MM.1S (cell line): ENCODE measurements at regions not wholly inside any gene's neighbourhood (a gene's known extent, or its start where the extent isn't known, plus 50 kb on each side); places are given as distances from the start of the nearest gene placed in this dataset.

Source experiments
- DNase-seq: peaks from one replicate; pipeline ENCODE4 v3.0.0-alpha.2; 2015
- H2AFZ ChIP-seq: fragments of 300-600 bp; sonication (generic); 2 replicates; pipeline ENCODE4 v1.6.0; 2016; ENCODE audit warnings: antibody characterized with exemption, low read length
- H3F3A ChIP-seq: fragments of 300-600 bp; sonication (generic); 2 replicates; pipeline ENCODE4 v1.6.1; 2016; ENCODE audit warnings: mild to moderate bottlenecking, antibody characterized with exemption, low read length, moderate library complexity, mixed read lengths; ENCODE audit not compliant: insufficient read depth
- H3K27ac ChIP-seq: fragments of 300-600 bp; sonication (generic); 2 replicates; pipeline ENCODE4 v1.5.1; 2016; ENCODE audit warnings: mild to moderate bottlenecking, low read length
- H3K27me3 ChIP-seq: fragments of 300-600 bp; sonication (generic); replicated peaks from 2 replicates; pipeline ENCODE4 v1.6.0; 2016; ENCODE audit warnings: low read length; ENCODE audit not compliant: insufficient read depth
- H3K36me3 ChIP-seq: fragments of 300-600 bp; sonication (generic); replicated peaks from 2 replicates; pipeline ENCODE4 v1.6.1; 2016; ENCODE audit warnings: mild to moderate bottlenecking, low read length, mixed read lengths; ENCODE audit not compliant: insufficient read depth
- H3K4me1 ChIP-seq: fragments of 300-600 bp; sonication (generic); 2 replicates; pipeline ENCODE4 v1.6.1; 2016; ENCODE audit warnings: low read length, mixed read lengths
- H3K4me2 ChIP-seq: fragments of 300-600 bp; sonication (generic); 2 replicates; pipeline ENCODE4 v1.6.0; 2016; ENCODE audit warnings: low read depth, low read length
- H3K4me3 ChIP-seq: fragments of 300-600 bp; sonication (generic); 2 replicates; pipeline ENCODE4 v1.5.1; 2016; ENCODE audit warnings: low read length, mixed read lengths
- H3K79me2 ChIP-seq: fragments of 300-600 bp; sonication (generic); 2 replicates; pipeline ENCODE4 v1.6.1; 2016; ENCODE audit warnings: mixed run types, low read length, mixed read lengths
- H3K9ac ChIP-seq: fragments of 300-600 bp; sonication (generic); 2 replicates; pipeline ENCODE4 v1.6.1; 2016; ENCODE audit warnings: low read length, mixed read lengths
- H3K9me2 ChIP-seq: fragments of 300-600 bp; sonication (generic); replicated peaks from 2 replicates; pipeline ENCODE4 v1.6.1; 2016; ENCODE audit warnings: mild to moderate bottlenecking, low read length, mixed read lengths; ENCODE audit not compliant: insufficient read depth
- H3K9me3 ChIP-seq: fragments of 300-600 bp; sonication (generic); replicated peaks from 2 replicates; pipeline ENCODE4 v1.6.1; 2016; ENCODE audit warnings: mild to moderate bottlenecking, low read length, mixed read lengths; ENCODE audit not compliant: insufficient read depth
- H4K20me1 ChIP-seq: fragments of 300-600 bp; sonication (generic); 2 replicates; pipeline ENCODE4 v1.6.1; 2016; ENCODE audit warnings: mild to moderate bottlenecking, low read length, moderate library complexity, mixed read lengths; ENCODE audit not compliant: insufficient read depth
- CTCF ChIP-seq: fragments of 300-600 bp; sonication (generic); IDR thresholded peaks from 2 replicates; pipeline ENCODE4 v1.5.1; 2016; ENCODE audit warnings: antibody characterized with exemption, low read length, mixed read lengths
- EZH2 ChIP-seq: fragments of 300-600 bp; sonication (generic); optimal IDR thresholded peaks from 2 replicates; pipeline ENCODE3; 2017; ENCODE audit warnings: low read depth, mild to moderate bottlenecking, antibody characterized with exemption, low read length, mixed read lengths
- EZH2phosphoT487 ChIP-seq: fragments of 300-600 bp; sonication (generic); IDR thresholded peaks from 2 replicates; pipeline ENCODE4 v1.6.1; 2018; ENCODE audit warnings: antibody characterized with exemption, low read length

GRCh38 chr1:82703951-82704350, 903.2 kb downstream of the ADGRL2 start:
- no peak for DNase-seq
- TF ChIP-seq CTCF (no peak), EZH2 (no peak), EZH2phosphoT487 (no peak)
- no peak overlapping the region for H3K4me2 ChIP-seq
- no peaks in the 10 kb centered on the region for H3F3A ChIP-seq
- H3K9me3 ChIP-seq, result no peaks in the 10 kb centered on the region
- no peak overlapping the region for H3K9ac ChIP-seq
- no peaks in the 10 kb centered on the region for H4K20me1 ChIP-seq
- no peak overlapping the region for H3K27ac ChIP-seq
- no peak overlapping the region for H2AFZ ChIP-seq
- H3K27me3 ChIP-seq, result no peaks in the 10 kb centered on the region
- no peaks in the 10 kb centered on the region for H3K4me1 ChIP-seq
- no peaks in the 10 kb centered on the region for H3K36me3 ChIP-seq
- H3K79me2 ChIP-seq, result no peaks in the 10 kb centered on the region
- no peak overlapping the region for H3K4me3 ChIP-seq
- H3K9me2 ChIP-seq, result no peaks in the 10 kb centered on the region

GRCh38 chr1:82700476-82700875, 899.7 kb downstream of the ADGRL2 start:
- no peak overlapping the region for H3K27ac ChIP-seq
- no peaks in the 10 kb centered on the region for H4K20me1 ChIP-seq
- H3F3A ChIP-seq, result no peaks in the 10 kb centered on the region
- no peaks in the 10 kb centered on the region for H3K9me3 ChIP-seq
- TF ChIP-seq EZH2 (no peak), EZH2phosphoT487 (no peak), CTCF (no peak)
- H3K4me1 ChIP-seq, result no peaks in the 10 kb centered on the region
- H3K36me3 ChIP-seq, result no peaks in the 10 kb centered on the region
- H3K4me3 ChIP-seq, result no peak overlapping the region
- H3K9ac ChIP-seq, result no peak overlapping the region
- H3K79me2 ChIP-seq, result no peaks in the 10 kb centered on the region
- no peaks in the 10 kb centered on the region for H3K27me3 ChIP-seq
- no peak for DNase-seq
- no peak overlapping the region for H2AFZ ChIP-seq
- H3K4me2 ChIP-seq, result no peak overlapping the region
- H3K9me2 ChIP-seq, result no peaks in the 10 kb centered on the region

GRCh38 chr1:82697965-82698364, 897.2 kb downstream of the ADGRL2 start:
- Histone ChIP-seq H2AFZ (no peak overlapping the region), H3F3A (no peaks in the 10 kb centered on the region), H3K4me2 (no peak overlapping the region), H3K9me2 (no peaks in the 10 kb centered on the region), H3K4me1 (no peaks in the 10 kb centered on the region), H3K36me3 (no peaks in the 10 kb centered on the region), H3K27ac (no peak overlapping the region), H4K20me1 (no peaks in the 10 kb centered on the region), H3K9ac (no peak overlapping the region), H3K4me3 (no peak overlapping the region), H3K27me3 (no peaks in the 10 kb centered on the region), H3K79me2 (no peaks in the 10 kb centered on the region), H3K9me3 (no peaks in the 10 kb centered on the region)
- no peak for TF ChIP-seq CTCF
- no peak for TF ChIP-seq EZH2phosphoT487
- no peak for TF ChIP-seq EZH2
- DNase-seq, result no peak
